Heart left ventricle (tissue), 16 donors: ENCODE measurements at regions not wholly inside any gene's neighbourhood (a gene's known extent, or its start where the extent isn't known, plus 50 kb on each side); places are given as distances from the start of the nearest gene placed in this dataset.

Source experiments
- ATAC-seq, 4 donors: fragments of 200-7000 bp; cut with Tn5 transposase; one replicate each; pipeline ENCODE4 v1.9.1; 2020 to 2022; ENCODE audit warnings: moderate library complexity in 4 of 4, mild to moderate bottlenecking in 3 of 4, moderate number of reproducible peaks in 1 of 4
- DNase-seq, 5 donors: peaks; one replicate each; pipeline ENCODE4 v3.0.0-alpha.2; 2020
- H3K27ac ChIP-seq, 12 donors: fragments of 200-600 bp; sonication (generic) in 4 of 12; one replicate each; pipeline versions ENCODE4 v1.5.0 to v1.8.0; 2016 to 2022; ENCODE audit warnings: mild to moderate bottlenecking in 2 of 12
- H3K27me3 ChIP-seq, 9 donors: fragments of 200-600 bp; sonication (generic) in 2 of 9; one replicate each; pipeline versions ENCODE4 v1.5.1 to v1.8.0; 2016 to 2022; ENCODE audit warnings: mild to moderate bottlenecking in 3 of 9
- H3K36me3 ChIP-seq, 9 donors: fragments of 200-600 bp; sonication (generic) in 2 of 9; one replicate each; pipeline versions ENCODE4 v1.5.0 to v1.8.0; 2018 to 2022; ENCODE audit warnings: mild to moderate bottlenecking in 2 of 9
- H3K4me1 ChIP-seq, 12 donors: fragments of 200-600 bp; sonication (generic) in 4 of 12; one replicate each; pipeline versions ENCODE4 v1.5.0 to v1.8.0; 2016 to 2022; ENCODE audit warnings: mild to moderate bottlenecking in 3 of 12
- H3K4me3 ChIP-seq, 12 donors: fragments of 200-600 bp; sonication (generic) in 4 of 12; one replicate each; pipeline versions ENCODE4 v1.5.0 to v1.8.0; 2017 to 2022; ENCODE audit warnings: mild to moderate bottlenecking in 9 of 12, moderate library complexity in 4 of 12
- H3K9me3 ChIP-seq, 12 donors: fragments of 200-600 bp; sonication (generic) in 4 of 12; one replicate each; pipeline versions ENCODE4 v1.5.0 to v1.8.0; 2016 to 2022; ENCODE audit warnings: mild to moderate bottlenecking in 1 of 12
- CTCF ChIP-seq, 12 donors: fragments of 200-600 bp; sonication (generic) in 4 of 12; IDR thresholded peaks; one replicate each; pipeline versions ENCODE4 v1.5.0 to v1.8.0; 2018 to 2022; ENCODE audit warnings: antibody characterized with exemption in 12 of 12, mild to moderate bottlenecking in 5 of 12
- POLR2A ChIP-seq, 2 donors: fragments of 450-650 bp; IDR thresholded peaks; one replicate each; pipeline ENCODE4 v1.6.1; 2017; ENCODE audit warnings: antibody characterized with exemption in 2 of 2, mild to moderate bottlenecking in 2 of 2, moderate library complexity in 2 of 2
- WGBS, 4 donors: extraction: QIAGEN DNeasy Blood & Tissue Kit in 2 of 4; methylation state at CpG; one replicate each; pipeline versions ENCODE4 v1.1.5 to v1.1.7; 2013 to 2018; 5-methylcytosine and 5-hydroxymethylcytosine counted together
- intact Hi-C, 10 donors: fragments of 100-400 bp; cut with DNase I; formaldehyde crosslinking; loops; one replicate each; pipeline versions ENCODE4 v1.11.1 to v1.14.2; 2022
- donor health status: ischemic (EF 13 %, LVEDD 7.1; RV severe dilation, severe dysfunction).
- donor health status: healthy with polysubstance abuse.
- donor health status: DM: no; HTN: yes; CAD: no.
- donor health status: DM: no; HTN: no; CAD: no.
- donor health status: ischemic (EF 25% LVEDD 6.9; RV normal size, moderate dysfunction).
- donor health status: ischemic (EF 25% LVEDD 5.7; RV mildly dilated, moderate dysfunction).
- donor health status: healthy.
- donor health status: DM: yes; HTN: yes; CAD: no.
- donor health status: ischemic (EF 35%, LVEDD 5.7; RV mildly dilated, moderate dysfunction).
- donor health status: nonischemic (EF 11% LVEDD 7.7; RV severe dilation, severe dysfunction).
- donor health status: DM: yes; HTN: yes; CAD: no.
- donor health status: PGD.
- donor health status: ischemic (EF 29% LVEDD 5.4; RV normal size, mild dysfunction).
- donor health status: nonischemic (EF 23%, LVEDD 6.1; RV moderate dilation, normal function).

- 44 to 65% (median 56%) methylated on average over 5 of the region's 5 CpGs for WGBS, 4 donors
- H3K27me3 ChIP-seq, result no peaks in the 10 kb centered on the region
- no peaks in the 10 kb centered on the region for H3K9me3 ChIP-seq
- intact Hi-C loops, result loop anchor here in 2 of 10 donors (10.0 kb wide), 2 partner anchors 48 to 62 kb away; no protein-coding TSS in a partner anchor
- H3K27ac ChIP-seq, result peak overlapping the region in 1 of 12 donors; percentile 84
- DNase-seq, result peak in 1 of 5 donors; percentile 34
- H3K4me3 ChIP-seq, result no peak overlapping the region
- no peak for TF ChIP-seq POLR2A (IDR thresholded peaks at IDR 0.05)
- TF ChIP-seq CTCF (IDR thresholded peaks at IDR 0.05), result no peak
- no peaks in the 10 kb centered on the region for H3K36me3 ChIP-seq
- H3K4me1 ChIP-seq, result peaks cover 0 to 12% (median 0%) of the 10 kb centered on the region in 12 donors
- ATAC-seq, result no peak
Observed at GRCh38 chr17:12362853-12363455, 302.7 kb upstream of the MYOCD start.

- Histone ChIP-seq H3K9me3 (no peaks in the 10 kb centered on the region), H3K27me3 (no peaks in the 10 kb centered on the region), H3K4me3 (no peak overlapping the region), H3K27ac (peak overlapping the region in 5 of 12 donors; percentile 30 to 84 (median 33)), H3K4me1 (peaks cover 0 to 13% (median 0%) of the 10 kb centered on the region in 12 donors), H3K36me3 (no peaks in the 10 kb centered on the region)
- 52 to 72% (median 69%) methylated on average over 4 of the region's 4 CpGs for WGBS, 4 donors
- ATAC-seq (peak; percentile 51 to 98 (median 83)), DNase-seq (peak in 3 of 5 donors; percentile 29 to 65 (median 31))
- intact Hi-C loops, result loop anchor here in 2 of 10 donors (10.0 kb wide), 2 partner anchors 51 to 59 kb away; no protein-coding TSS in a partner anchor
- TF ChIP-seq POLR2A (IDR thresholded peaks at IDR 0.05) (no peak), CTCF (IDR thresholded peaks at IDR 0.05) (no peak)
Observed at GRCh38 chr17:12365805-12366204, 299.9 kb upstream of the MYOCD start.

- H3K27ac ChIP-seq, result no peak overlapping the region
- intact Hi-C loops, result loop anchor here in 2 of 10 donors (10.0 kb wide), 2 partner anchors 54 to 56 kb away; no protein-coding TSS in a partner anchor
- peaks cover 0 to 14% (median 0%) of the 10 kb centered on the region in 12 donors for H3K9me3 ChIP-seq
- TF ChIP-seq POLR2A (IDR thresholded peaks at IDR 0.05), result no peak
- TF ChIP-seq CTCF (IDR thresholded peaks at IDR 0.05), result no peak
- peaks cover 0 to 13% (median 0%) of the 10 kb centered on the region in 12 donors for H3K4me1 ChIP-seq
- H3K4me3 ChIP-seq, result no peak overlapping the region
- no peaks in the 10 kb centered on the region for H3K36me3 ChIP-seq
- no peak for DNase-seq
- H3K27me3 ChIP-seq, result no peaks in the 10 kb centered on the region
- ATAC-seq, result no peak
Observed at GRCh38 chr17:12369065-12369464, 296.6 kb upstream of the MYOCD start.

- no peak overlapping the region for H3K27ac ChIP-seq
- H3K36me3 ChIP-seq, result no peaks in the 10 kb centered on the region
- no peak overlapping the region for H3K4me3 ChIP-seq
- ATAC-seq (no peak), DNase-seq (no peak)
- TF ChIP-seq CTCF (IDR thresholded peaks at IDR 0.05) (no peak), POLR2A (IDR thresholded peaks at IDR 0.05) (no peak)
- H3K9me3 ChIP-seq, result peaks cover 0 to 14% (median 0%) of the 10 kb centered on the region in 12 donors
- WGBS, 4 donors, result 69 to 79% (median 73%) methylated on average over 3 of the region's 3 CpGs
- no peaks in the 10 kb centered on the region for H3K27me3 ChIP-seq
- H3K4me1 ChIP-seq, result no peaks in the 10 kb centered on the region
- intact Hi-C loops, result loop anchor here in 1 of 10 donors (10.0 kb wide), 1 partner anchor 61 kb away; no protein-coding TSS in a partner anchor
Observed at GRCh38 chr17:12376276-12376675, 289.4 kb upstream of the MYOCD start.
